GM21619 (cell line): ENCODE measurements at regions not wholly inside any gene's neighbourhood (a gene's known extent, or its start where the extent isn't known, plus 50 kb on each side); places are given as distances from the start of the nearest gene placed in this dataset.
"Not testable (repeated sequence)": the region's sequence is repeated elsewhere in the genome, so short reads cannot be mapped to it uniquely, and the experiment has no call there.

ENCODE experiments used
- ATAC-seq: cut with Tn5 transposase; IDR thresholded peaks from one replicate; pipeline ENCODE4 v1.9.1; 2021; ENCODE audit not compliant: unreplicated experiment

DNA sequence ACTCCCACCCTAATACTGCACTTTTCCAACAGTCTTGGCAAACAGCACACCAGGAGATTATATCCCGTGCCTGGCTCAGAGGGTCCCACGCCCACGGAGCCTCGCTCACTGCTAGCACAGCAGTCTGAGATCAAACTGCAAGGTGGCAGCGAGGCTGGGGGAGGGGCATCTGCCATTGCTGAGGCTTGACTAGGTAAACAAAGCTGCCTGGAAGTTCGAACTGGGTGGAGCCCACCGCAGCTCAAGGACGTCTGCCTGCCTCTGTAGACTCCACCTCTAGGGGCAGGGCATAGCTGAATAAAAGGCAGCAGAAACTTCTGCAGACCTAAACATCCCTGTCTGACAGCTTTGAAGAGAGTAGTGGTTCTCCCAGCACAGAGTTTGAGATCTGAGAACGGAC, 401.9 kb upstream of the SLC30A5 start:
- ATAC-seq = not testable (repeated sequence)

DNA sequence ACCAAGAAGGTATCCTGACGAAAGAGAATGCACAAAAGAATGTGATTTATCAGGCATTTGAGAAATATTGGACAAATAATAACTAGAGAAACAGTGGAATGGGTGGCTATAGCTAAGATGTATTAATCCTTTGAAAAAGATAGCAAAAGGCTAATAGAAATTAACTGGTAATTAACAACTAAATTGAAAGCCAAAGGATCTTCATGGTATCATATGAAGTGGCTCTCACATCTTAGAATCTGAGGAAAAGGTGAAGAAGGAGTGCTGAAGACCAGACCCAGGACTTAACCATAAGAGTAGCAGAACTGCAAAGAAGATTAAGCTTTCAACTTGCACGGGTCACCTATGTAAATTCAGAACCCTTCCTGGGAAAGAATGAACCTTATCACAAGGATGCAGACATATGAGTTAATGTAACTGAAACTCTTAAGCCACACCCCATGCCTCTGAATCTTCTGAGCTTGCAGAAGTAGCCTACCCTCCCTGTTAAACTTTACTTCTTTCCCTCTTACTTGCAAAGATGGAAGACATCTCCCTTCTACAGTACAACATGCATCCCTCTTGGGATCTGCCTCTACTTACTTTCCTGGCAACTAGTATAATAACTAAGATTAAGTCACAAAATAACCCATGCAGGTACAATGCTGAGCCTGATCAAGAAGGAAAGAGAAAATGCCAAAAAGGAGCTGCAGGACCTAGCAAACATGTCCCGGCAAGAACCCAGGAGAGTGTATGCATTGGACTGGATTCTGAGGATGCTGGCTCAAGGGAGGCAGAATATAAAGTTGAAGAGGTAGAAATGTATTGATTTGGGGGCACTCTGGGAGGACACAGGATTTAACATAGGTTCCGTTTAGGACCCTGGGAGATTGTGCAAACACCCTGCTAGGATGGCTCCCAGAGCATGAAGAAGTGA, 395.5 kb upstream of the SLC30A5 start:
- no peak for ATAC-seq

DNA sequence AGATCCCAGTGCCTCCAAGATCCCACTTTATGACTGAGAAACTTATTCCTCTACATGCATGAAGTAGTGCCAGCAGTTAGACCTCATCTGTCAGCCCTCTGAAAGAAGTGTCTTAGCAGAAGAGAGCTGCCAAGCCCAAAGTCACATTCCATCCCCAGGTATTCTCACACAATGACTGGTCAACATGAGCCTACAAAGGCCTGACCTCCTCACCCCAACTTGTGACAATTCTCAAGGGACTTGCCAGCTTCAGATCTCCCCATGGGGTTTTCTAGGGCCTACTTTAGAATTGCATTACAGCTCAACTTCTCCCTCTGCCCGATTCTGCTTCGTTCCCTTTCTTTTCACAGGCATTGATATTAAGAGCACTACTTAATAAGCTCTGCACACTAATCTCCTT, 393.8 kb upstream of the SLC30A5 start:
- ATAC-seq = peak; percentile 56

DNA sequence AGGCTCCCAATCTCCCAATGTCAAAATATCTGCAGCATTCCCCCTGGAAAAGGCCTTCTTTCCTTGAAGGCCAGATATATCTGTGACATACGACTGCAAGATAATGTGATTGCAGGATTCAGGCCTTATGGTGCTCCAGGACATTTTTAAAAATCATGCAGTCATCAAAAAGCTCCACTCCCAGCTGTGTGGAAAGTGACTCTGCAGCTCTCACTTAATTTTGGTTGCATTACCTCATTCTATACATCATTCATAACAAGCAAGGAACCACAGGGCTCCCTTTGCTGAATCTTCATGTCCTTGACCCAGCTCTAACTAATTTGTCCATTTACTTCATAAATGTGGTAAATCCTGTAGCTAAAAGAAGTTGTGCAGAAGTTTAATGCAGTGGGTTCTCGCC, 386.2 kb upstream of the SLC30A5 start:
- no peak for ATAC-seq

DNA sequence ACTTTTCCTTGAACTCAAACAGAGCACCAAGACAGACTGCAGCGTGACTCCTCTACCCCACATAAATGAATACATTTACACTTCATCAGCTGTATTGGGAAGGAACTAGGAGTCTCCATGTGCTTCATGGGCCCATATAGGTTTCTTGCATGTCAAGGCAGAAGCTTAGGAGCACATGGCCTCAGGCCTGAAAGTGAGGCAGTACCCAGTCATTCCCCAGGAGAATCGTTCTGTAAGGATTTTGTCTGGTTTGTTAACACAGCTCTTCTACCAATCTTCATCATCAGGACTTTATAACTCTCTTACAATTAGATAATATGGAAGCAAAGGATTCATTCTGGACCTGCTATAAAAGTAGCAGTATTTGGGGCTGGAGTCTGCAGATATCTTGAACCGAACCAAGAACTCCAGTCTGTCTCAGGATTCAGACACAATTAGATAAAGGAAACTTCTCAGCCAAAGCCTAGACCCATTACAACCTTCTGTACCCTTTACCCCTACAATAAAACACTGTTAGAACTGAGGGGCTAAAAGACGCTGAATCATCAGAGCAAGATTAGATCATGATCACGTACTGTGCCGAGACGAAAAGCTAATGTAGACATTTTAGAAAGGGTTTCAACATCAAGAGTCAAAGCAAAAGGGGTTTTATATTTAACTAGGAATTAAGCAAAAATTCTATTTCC, 385.5 kb upstream of the SLC30A5 start:
- no peak for ATAC-seq

DNA sequence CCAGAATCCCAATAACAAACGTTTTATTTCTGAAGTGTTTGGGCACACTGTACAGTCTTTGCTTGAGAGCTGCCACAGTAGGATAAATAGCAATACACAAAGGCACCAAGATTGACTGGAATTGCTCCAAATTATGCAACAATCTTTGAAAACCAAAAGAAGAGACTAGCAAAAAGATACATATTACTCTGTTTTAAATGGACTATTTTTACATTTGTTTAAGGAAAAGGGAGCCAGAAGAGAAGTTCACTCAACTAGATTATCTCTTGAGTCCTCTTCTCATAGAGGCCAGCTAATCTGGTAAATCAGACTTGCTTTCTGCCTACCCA, 385.0 kb upstream of the SLC30A5 start:
- no peak for ATAC-seq

DNA sequence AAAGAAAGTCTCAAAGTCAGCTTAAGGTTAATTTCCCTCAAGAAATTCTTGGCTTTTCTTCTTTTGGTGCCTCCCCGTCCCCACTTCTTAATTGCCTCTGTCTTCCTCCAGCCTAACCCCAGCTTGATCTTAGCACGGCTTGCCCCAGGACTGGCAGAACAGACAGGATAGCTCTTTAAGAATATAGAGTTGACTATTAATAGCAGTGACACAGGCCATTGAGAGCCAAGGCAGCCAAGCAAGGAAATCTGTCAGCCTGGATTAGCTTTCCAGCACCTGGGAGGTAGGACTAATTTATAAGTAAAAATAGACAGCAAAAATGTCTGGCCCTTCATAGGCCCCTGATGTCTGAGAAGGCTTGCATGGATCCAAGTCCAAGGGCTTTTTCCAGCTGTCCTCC, 384.6 kb upstream of the SLC30A5 start:
- no peak for ATAC-seq

DNA sequence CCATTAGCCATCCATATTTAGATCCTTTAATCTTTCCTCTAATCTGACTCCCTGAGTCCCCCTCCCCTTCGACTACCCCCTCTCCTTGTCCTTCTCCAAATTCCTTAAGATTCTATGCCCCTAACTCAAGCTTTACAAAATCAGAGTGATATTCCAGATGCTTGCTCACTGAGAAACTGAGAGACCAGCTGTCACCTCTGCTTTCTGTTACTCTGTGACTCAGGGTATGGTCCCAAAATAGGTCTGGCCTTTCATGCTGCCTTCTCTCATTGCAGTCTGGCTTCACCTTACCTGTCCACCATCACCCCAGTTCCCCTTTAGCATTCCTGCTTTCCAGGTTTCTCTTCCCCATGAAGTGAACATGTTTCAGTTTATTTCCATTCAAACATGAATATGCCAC, 383.3 kb upstream of the SLC30A5 start:
- ATAC-seq = peak; percentile 46

DNA sequence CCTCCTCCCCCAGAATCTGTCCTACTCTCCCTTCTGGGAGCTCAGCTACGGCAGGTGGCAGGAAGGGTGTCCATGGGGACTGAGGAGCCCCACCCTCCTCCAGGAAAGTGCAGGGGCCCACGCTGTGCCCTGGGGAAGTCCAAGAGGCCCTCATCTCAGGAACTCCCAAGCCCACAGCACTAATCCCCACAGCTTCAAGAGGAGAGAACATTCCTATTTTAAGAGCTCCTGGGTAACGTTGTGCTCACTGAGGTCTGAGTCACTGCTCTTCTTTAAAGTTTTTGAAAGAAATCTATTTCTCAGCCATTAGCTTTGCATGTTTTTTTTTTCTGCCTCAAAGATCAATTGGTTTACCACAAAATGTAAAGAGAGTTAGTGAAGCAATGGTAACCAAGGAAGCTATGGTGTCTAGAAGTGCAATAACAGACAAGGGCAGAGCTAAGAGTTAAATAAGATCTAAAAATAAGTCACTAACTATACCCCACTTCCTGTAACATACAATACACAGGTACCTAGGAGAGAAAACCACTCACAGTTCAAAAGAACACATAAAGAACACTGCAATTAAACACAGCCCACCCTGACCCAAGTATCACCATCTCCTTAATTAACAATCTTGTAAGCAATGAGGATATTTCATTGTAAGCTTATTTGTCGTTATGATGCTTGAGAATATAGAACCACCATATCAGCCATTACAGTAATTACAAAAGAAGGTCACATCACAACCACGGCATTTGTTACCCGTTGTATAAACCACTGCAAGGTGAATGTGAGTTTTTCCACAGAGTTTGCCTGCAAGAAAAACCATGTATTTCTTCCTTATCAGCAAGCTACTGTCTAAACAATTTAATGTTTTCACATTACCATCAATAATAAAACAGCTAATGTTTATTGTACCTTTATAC, 382.3 kb upstream of the SLC30A5 start:
- ATAC-seq = peak; percentile 95

DNA sequence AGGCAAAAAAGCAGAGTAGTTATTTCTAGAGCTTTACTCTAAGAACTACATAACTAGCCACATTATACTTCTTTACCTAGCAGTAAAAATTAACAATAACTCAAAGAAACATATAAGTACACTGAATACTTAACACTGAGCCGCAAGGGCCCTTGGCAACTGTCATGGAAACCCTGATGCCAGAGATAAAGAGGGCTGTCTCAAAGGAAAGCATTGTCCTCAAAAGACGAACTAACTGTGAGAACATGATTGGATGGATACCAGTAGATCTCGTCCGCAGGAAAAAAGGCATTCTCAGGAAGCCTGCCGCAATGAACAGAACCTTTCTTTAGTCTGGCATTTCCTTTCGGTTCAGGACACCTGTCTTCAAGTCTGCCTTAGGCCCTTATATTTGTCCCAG, 379.0 kb upstream of the SLC30A5 start:
- no peak for ATAC-seq

DNA sequence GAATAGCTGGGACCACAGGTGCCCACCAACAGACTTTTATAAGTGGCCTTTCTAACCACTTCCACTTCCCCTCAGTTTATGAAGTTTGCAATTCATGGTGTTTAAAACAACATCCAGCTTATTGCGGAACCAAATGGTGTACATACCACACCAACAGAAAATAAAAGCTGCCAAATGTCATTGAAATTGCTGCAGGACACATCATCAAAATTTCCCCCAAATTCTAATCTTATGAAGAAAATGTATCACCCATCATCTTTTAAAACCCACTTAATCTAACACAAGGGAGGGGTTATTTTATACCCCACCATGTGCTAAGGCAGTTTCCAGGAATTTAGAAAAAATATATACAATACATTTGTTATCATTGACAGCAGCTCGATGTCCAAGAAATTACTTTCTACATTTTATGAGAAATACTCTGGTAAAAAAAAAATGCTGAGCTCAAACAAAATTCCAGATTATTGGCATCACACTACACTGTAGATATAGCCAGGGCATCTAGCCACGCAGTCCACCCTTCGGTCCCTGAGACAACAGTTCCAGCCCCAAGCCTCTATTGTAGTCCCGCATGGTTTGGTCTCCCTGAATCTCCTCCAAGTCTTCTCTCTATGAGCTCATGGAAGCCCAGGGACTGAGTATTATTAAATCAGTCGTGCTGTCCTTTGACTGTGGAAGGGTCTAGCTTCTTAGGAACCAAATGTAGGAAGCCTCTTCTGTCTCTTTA, 372.8 kb upstream of the SLC30A5 start:
- no peak for ATAC-seq

DNA sequence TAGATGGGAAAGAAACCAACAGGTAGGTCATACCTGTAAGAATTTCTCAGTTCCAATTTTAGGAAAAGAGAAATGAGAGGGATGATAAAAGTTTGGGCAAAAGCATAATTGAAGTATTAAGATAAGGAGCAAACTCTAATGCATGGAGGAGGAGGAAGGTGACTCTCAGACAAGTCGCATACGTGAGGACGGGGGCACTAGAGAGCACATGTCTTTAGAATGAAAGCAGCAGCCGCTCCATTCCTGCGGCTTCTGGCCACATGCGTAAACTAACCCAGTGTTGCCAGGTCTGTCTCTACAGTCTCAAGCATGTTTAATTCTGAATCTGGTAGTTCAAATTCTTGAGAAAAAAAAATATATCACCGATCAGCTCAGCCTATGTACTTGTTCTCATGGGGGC, 371.5 kb upstream of the SLC30A5 start:
- ATAC-seq = no peak

DNA sequence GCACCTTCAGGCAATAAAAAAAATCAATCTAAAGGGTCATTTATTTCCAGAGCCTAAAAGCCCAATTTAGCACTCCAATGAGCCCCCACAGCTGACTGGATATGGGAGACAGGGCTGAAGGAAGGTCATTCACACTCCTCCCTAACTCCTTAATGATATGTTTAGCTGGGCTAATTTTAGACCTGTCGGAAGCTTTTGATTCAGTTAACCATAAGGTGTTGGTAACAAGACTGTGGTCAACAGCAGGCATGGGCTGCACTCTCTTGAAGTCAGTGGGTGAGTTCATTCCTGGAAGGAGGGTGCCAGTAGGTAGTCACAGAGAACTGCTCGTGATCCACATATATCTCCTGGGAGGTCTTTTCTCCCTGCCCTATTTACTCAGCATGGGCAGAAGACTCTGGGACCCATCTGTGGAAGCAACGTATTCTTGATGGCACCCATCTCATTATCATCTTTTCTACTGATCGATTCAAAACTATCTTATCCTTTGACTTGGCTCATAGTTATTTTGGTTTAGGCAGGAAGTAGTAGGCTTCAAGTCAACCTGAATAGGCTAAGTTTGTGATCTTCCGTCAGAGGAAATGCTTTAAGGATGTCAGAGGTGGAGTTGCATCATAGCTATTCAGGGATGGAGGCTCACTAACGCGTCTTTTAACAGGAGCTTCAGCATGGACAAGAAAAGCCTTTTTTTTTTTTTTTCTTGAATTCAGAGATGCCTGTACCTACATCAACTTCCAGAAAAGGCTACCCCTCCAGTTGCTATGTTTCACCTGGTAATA, 367.7 kb upstream of the SLC30A5 start:
- no peak for ATAC-seq

DNA sequence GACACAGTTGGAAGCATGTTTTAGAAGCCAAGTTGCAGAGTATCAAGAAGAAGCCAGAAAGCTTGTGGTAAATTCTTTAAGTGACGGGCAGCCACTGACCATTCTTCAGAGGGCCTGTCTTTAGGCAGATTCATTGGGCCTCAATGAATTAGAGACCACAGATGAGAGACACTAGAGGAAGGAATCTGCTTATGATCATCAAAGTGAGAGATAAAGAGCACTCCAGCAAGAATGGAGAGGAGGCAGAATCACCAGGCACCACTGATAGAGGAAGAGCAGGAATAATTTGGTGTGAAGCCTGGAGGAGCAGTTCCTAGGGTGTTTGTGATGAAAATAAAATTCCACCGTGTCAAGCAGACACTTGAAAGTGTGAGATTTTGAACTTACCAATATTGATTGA, 365.9 kb upstream of the SLC30A5 start:
- no peak for ATAC-seq

DNA sequence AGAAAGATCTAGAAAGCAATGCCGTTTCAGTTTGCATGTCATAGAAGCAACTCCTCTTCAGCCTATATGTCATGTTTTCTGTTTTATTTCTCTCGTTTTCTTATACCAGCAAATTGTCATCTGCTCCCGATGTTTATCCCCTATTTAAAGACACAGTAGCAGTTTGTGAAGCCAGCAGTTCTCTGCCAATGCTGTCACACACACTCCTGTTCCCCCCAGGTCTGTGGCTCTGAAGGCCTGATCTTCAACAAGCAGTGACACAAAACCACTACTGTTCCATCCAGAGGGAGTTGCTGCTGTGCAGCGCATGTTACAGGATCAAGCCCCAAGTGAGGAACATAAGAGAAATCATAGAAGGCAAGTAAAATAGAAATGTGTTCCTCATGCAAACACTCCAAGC, 364.1 kb upstream of the SLC30A5 start:
- ATAC-seq = no peak

DNA sequence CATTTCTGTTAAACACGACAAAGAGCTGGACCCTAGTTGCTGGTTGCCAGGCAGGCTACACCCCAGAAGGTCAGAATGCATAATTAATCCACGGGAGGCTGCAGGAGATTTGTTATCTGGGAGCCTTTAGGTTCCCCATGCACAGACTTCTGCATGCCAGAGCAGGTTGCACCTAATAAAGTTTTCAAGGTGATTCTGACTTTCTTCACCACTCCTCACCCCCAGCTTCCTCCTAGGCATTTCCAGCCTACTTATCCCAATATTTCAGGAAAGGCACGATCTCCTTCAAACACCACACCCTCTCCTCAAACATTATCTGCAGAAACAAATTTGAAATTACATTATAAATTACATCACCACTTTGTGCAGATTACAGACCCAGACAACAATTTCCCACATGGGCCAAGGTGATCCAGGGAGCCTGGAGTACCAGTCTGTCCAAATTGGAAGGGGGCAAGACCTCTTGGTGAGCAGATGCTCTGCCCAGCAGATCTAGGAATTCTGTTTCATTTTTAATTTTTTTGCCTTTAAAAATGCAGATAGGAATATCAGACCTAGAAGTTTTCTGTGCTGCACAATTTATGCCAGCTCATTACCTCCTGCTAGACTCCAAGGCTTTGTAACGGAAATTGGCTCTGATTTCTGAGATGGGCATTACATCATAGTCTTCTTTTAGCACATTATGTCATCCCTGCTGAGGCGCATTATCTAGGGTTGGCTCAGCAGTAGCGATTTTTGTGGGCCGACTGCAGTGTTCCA, 363.4 kb upstream of the SLC30A5 start:
- ATAC-seq = no peak

DNA sequence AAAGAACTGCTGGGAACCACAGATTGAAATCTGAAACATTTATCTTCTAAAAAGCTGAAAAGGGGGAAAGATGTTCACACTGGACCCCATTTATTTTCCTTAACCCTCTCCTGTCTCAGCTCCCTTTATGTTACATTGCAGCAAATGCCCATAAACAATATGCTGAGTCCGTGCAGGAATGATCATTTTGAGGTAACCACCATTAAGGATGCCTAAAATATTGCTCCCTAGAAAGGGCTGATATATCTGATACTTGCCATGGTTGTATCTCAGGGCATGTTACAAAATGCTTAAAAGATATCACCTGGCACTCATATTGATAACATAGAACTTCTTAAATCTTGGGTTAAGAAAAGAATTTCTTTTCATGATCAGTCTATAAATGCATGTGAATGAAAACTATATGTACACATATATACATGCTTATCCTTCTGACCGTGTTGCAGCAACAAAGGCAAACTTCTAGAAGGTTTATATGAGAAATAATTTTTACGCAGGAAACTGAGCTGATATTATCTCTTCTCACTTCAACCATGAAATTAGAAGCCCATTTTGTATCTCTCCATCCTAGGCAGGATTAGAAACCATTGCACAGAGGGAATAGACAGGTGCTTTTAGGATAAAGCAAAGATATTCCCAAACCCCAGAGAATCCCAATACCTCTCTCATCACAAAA, 362.7 kb upstream of the SLC30A5 start:
- no peak for ATAC-seq

DNA sequence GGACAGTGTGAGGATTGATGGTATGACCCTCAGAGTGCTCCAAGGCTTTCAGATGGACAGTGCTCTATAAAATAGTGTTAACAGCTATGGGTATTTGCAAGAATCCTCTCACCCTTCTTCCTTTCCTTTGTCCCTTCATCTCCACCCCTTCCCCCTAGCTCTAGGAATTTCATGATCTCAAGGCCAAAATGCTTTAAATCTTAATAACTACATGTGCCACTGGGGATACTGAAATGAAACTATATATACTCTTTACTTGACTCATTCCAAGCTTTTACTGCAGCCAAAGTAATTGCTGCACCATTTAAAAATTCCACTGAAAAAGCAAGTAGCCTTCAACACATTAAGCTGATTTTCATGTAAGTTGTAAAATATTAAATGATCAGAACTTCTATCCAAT, 361.6 kb upstream of the SLC30A5 start:
- no peak for ATAC-seq

DNA sequence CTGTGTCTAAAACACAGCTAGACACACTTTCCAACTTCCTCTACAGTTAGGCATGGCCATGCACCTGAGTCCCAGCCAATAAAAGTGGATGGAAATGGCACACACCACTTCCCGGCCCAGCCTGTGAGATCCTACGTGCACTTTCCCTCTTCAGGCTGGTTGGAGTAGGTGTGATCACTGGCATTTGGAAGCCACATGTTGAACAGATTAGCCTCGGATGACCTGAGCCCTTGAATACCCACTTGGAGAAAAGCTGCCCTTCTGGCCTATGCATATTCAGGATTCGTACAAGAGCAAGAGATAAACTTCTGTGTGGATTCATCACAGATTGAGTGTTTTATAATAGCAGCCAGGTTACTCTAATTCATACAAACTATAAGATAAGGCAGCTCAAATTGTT, 359.0 kb upstream of the SLC30A5 start:
- ATAC-seq = no peak
